Posterior vena cava (tissue), 2 donors: ENCODE measurements at regions not wholly inside any gene's neighbourhood (a gene's known extent, or its start where the extent isn't known, plus 50 kb on each side); places are given as distances from the start of the nearest gene placed in this dataset.
"Not testable (repeated sequence)": the region's sequence is repeated elsewhere in the genome, so short reads cannot be mapped to it uniquely, and the experiment has no call there.

ENCODE experiments used
- DNase-seq: peaks from one replicate; pipeline ENCODE4 v3.0.0-alpha.2; 2020; ENCODE audit warnings: low spot score
- intact Hi-C, 2 donors: fragments of 100-400 bp; cut with DNase I; formaldehyde crosslinking; loops; one replicate each; pipeline versions ENCODE4 v1.14.1 to v1.14.2; 2022 to 2023
- donor health status: DM: yes; HTN: yes; CAD: no.
- donor health status: DM: yes; HTN: yes; CAD: no.

GRCh38 chrX:141066263-141066662 is 63.9 kb downstream of the SPANXB1 start:
- intact Hi-C loops, DNase-seq: not testable (repeated sequence)

- DNase-seq, result peak; percentile 40
- intact Hi-C loops, result not testable (repeated sequence)
Observed at GRCh38 chrX:141084130-141084529, 81.7 kb downstream of the SPANXB1 start.

- intact Hi-C loops, DNase-seq: not testable (repeated sequence)
Observed at GRCh38 chrX:141103784-141104523, 73.0 kb downstream of the LDOC1 start.

- DNase-seq, intact Hi-C loops: not testable (repeated sequence)
Observed at GRCh38 chrX:141111209-141111608, 65.7 kb downstream of the LDOC1 start.
